ENCODE measurements at regions not wholly inside any gene's neighbourhood (a gene's known extent, or its start where the extent isn't known, plus 50 kb on each side); places are given as distances from the start of the nearest gene placed in this dataset.
A peak's percentile ranks its signal among the peaks of the same experiment; 100 is the strongest.

GRCh38 chr9:89674667-89675057 lies 69.8 kb downstream of the GADD45G start:
- Histone ChIP-seq H3K4me1 (ENCODE audit: low read depth) (peaks cover 25% of the 10 kb centered on the region), H3K27ac (no peak overlapping the region)

DNA sequence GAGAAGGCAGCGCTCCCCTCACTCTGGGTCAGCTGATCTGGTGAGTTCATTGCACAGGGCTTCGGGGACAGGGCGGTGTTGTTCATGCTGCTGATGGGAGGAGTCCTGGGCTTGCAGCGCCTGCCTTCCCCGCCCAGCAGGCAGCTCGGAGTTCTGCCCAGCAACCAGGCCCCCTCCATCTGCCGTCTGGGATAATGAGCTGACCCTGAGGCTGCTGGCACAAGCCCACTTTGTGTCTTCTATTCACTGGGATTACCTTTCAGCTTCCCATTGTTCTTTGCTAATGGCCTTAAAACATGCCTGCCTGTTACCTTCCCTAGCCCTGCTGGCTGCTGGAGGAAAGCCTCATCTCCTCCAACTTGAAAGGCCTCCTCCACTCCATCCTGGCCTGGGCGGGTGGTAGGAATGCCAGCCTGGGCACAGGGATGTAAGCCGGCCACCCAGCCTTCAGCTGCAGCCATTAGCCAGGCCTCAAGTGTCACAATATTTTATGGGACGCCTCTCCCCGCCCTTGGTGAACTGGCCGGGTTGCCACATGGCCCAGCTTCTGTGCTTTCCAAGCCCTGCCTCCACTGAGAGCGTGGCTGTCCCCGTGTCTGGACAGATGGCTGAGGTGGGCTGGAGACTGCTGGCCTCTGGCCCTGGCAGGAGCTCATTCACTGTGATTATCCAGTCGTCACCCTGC lies 70.4 kb downstream of the GADD45G start:
- Histone ChIP-seq H3K4me1 (ENCODE audit: low read depth) (peaks cover 25% of the 10 kb centered on the region), H3K27ac (no peak overlapping the region), H3K27me3 (no peaks in the 10 kb centered on the region), H3K9me3 (ENCODE audit: low read depth) (no peaks in the 10 kb centered on the region), H3K36me3 (no peaks in the 10 kb centered on the region), H3K4me3 (no peak overlapping the region)
- TF ChIP-seq CTCF (IDR thresholded peaks at IDR 0.05; ENCODE audit: low read depth, low read length) = no peak
- DNase-seq (ENCODE audit: low read depth in 1 of 2, low spot score in 1 of 2) = peak in 1 of 2 donors; percentile 9

More at GRCh38 chr9:89674667-89675057, 69.8 kb downstream of the GADD45G start:
- Histone ChIP-seq H3K9me3 (ENCODE audit: low read depth) (no peaks in the 10 kb centered on the region), H3K4me3 (no peak overlapping the region), H3K27me3 (no peaks in the 10 kb centered on the region), H3K36me3 (no peaks in the 10 kb centered on the region)
- no peak for DNase-seq (ENCODE audit: low read depth in 1 of 2, low spot score in 1 of 2)
- no peak for TF ChIP-seq CTCF (IDR thresholded peaks at IDR 0.05; ENCODE audit: low read depth, low read length)

DNA sequence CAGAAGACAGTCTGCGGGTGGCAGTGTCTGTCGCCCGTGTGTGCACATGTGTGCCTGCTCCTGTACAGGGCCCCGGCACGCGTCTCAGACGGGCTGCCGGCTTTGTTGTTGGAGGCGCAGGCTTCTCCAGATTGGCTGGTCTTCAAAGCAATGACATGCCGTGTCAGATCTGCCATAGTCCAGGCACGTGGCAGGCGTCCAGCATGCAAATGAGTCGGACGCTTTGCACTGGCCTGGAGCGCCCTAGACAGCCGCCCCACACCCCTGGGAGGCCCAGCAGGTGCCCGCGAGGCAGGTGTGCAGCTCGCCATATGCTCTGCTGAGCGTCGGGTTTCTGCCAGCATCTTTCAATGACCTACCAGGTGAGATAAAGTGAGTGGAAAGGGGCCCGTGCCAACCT lies 71.5 kb downstream of the GADD45G start:
- H3K27ac ChIP-seq = no peak overlapping the region
- no peak for DNase-seq (ENCODE audit: low read depth in 1 of 2, low spot score in 1 of 2)
- H3K4me1 ChIP-seq (ENCODE audit: low read depth) = peaks cover 25% of the 10 kb centered on the region
- no peak overlapping the region for H3K4me3 ChIP-seq
- H3K9me3 ChIP-seq (ENCODE audit: low read depth) = no peaks in the 10 kb centered on the region
- TF ChIP-seq CTCF (IDR thresholded peaks at IDR 0.05; ENCODE audit: low read depth, low read length) = no peak
- no peaks in the 10 kb centered on the region for H3K36me3 ChIP-seq
- no peaks in the 10 kb centered on the region for H3K27me3 ChIP-seq

- no peak overlapping the region for H3K27ac ChIP-seq
- no peak for TF ChIP-seq CTCF (IDR thresholded peaks at IDR 0.05; ENCODE audit: low read depth, low read length)
- H3K4me1 ChIP-seq (ENCODE audit: low read depth) = peaks cover 25% of the 10 kb centered on the region
- no peaks in the 10 kb centered on the region for H3K27me3 ChIP-seq
- no peaks in the 10 kb centered on the region for H3K36me3 ChIP-seq
- no peak for DNase-seq (ENCODE audit: low read depth in 1 of 2, low spot score in 1 of 2)
- no peaks in the 10 kb centered on the region for H3K9me3 ChIP-seq (ENCODE audit: low read depth)
- no peak overlapping the region for H3K4me3 ChIP-seq
Measured at GRCh38 chr9:89677702-89678395, 73.0 kb downstream of the GADD45G start.

GRCh38 chr9:89678396-89679015 lies 73.7 kb downstream of the GADD45G start:
- Histone ChIP-seq H3K36me3 (no peaks in the 10 kb centered on the region), H3K4me1 (ENCODE audit: low read depth) (peaks cover 25% of the 10 kb centered on the region), H3K9me3 (ENCODE audit: low read depth) (no peaks in the 10 kb centered on the region), H3K27me3 (no peaks in the 10 kb centered on the region), H3K4me3 (no peak overlapping the region), H3K27ac (no peak overlapping the region)
- no peak for TF ChIP-seq CTCF (IDR thresholded peaks at IDR 0.05; ENCODE audit: low read depth, low read length)
- no peak for DNase-seq (ENCODE audit: low read depth in 1 of 2, low spot score in 1 of 2)

All from cardiac muscle cell (in vitro differentiated cells and primary cell).